COLO829 (cell line): ENCODE measurements at regions not wholly inside any gene's neighbourhood (a gene's known extent, or its start where the extent isn't known, plus 50 kb on each side); places are given as distances from the start of the nearest gene placed in this dataset.
A peak's percentile ranks its signal among the peaks of the same experiment; 100 is the strongest.

Source experiments
- DNase-seq: peaks from one replicate; pipeline ENCODE4 v3.0.0; 2012; ENCODE audit warnings: low spot score

- no peak for DNase-seq
Observed at GRCh38 chr16:86365513-86366273, 144.6 kb upstream of the FOXF1 start.

- no peak for DNase-seq
Observed at GRCh38 chr16:86366481-86366880, 143.8 kb upstream of the FOXF1 start.

GRCh38 chr16:86367291-86368072, 142.8 kb upstream of the FOXF1 start:
- DNase-seq = no peak

- DNase-seq = no peak
Observed at GRCh38 chr16:86368261-86368660, 142.1 kb upstream of the FOXF1 start.

GRCh38 chr16:86370062-86370461, 140.3 kb upstream of the FOXF1 start:
- no peak for DNase-seq

- DNase-seq = no peak
Observed at GRCh38 chr16:86371083-86371803, 139.1 kb upstream of the FOXF1 start.

- DNase-seq = no peak
Observed at GRCh38 chr16:86372193-86372592, 138.1 kb upstream of the FOXF1 start.

- DNase-seq = no peak
Observed at GRCh38 chr16:86373276-86373901, 136.9 kb upstream of the FOXF1 start.

GRCh38 chr16:86374603-86375130, 135.7 kb upstream of the FOXF1 start:
- no peak for DNase-seq

GRCh38 chr16:86375364-86375763, 135.0 kb upstream of the FOXF1 start:
- DNase-seq = peak; percentile 61

GRCh38 chr16:86375851-86376250, 134.5 kb upstream of the FOXF1 start:
- no peak for DNase-seq

- no peak for DNase-seq
Observed at GRCh38 chr16:86376837-86377236, 133.5 kb upstream of the FOXF1 start.

- DNase-seq = no peak
Observed at GRCh38 chr16:86377251-86378022, 132.9 kb upstream of the FOXF1 start.

- DNase-seq = no peak
Observed at GRCh38 chr16:86378128-86378527, 132.2 kb upstream of the FOXF1 start.

GRCh38 chr16:86378831-86379504, 131.4 kb upstream of the FOXF1 start:
- DNase-seq = no peak

- DNase-seq = no peak
Observed at GRCh38 chr16:86379505-86379846, 130.9 kb upstream of the FOXF1 start.

GRCh38 chr16:86380030-86380429, 130.3 kb upstream of the FOXF1 start:
- no peak for DNase-seq

GRCh38 chr16:86381491-86381890, 128.8 kb upstream of the FOXF1 start:
- DNase-seq = no peak

GRCh38 chr16:86382067-86382773, 128.1 kb upstream of the FOXF1 start:
- no peak for DNase-seq

- DNase-seq = no peak
Observed at GRCh38 chr16:86382774-86383407, 127.4 kb upstream of the FOXF1 start.
